ENCODE measurements at regions not wholly inside any gene's neighbourhood (a gene's known extent, or its start where the extent isn't known, plus 50 kb on each side); places are given as distances from the start of the nearest gene placed in this dataset.

- no peak for TF ChIP-seq GATA2 (IDR thresholded peaks at IDR 0.05; ENCODE audit: low read depth, low read length)
- no peak for TF ChIP-seq GATA3 (IDR thresholded peaks at IDR 0.05; ENCODE audit: low read depth, low read length)
These were observed 211.7 kb upstream of the GADL1 start for GRCh38 chr3:31106204-31106603.

GRCh38 chr3:31106912-31107311, 212.5 kb upstream of the GADL1 start:
- no peak for TF ChIP-seq GATA3 (IDR thresholded peaks at IDR 0.05; ENCODE audit: low read depth, low read length)
- TF ChIP-seq GATA2 (IDR thresholded peaks at IDR 0.05; ENCODE audit: low read depth, low read length) = no peak

GRCh38 chr3:31114929-31115283, 220.4 kb upstream of the GADL1 start:
- no peak for TF ChIP-seq GATA2 (IDR thresholded peaks at IDR 0.05; ENCODE audit: low read depth, low read length)
- TF ChIP-seq GATA3 (IDR thresholded peaks at IDR 0.05; ENCODE audit: low read depth, low read length) = no peak

GRCh38 chr3:31116651-31117050, 222.2 kb upstream of the GADL1 start:
- TF ChIP-seq GATA3 (IDR thresholded peaks at IDR 0.05; ENCODE audit: low read depth, low read length) (no peak), GATA2 (IDR thresholded peaks at IDR 0.05; ENCODE audit: low read depth, low read length) (no peak)

- no peak for TF ChIP-seq GATA3 (IDR thresholded peaks at IDR 0.05; ENCODE audit: low read depth, low read length)
- no peak for TF ChIP-seq GATA2 (IDR thresholded peaks at IDR 0.05; ENCODE audit: low read depth, low read length)
These were observed 223.4 kb upstream of the GADL1 start for GRCh38 chr3:31117854-31118253.

- TF ChIP-seq GATA2 (IDR thresholded peaks at IDR 0.05; ENCODE audit: low read depth, low read length) (no peak), GATA3 (IDR thresholded peaks at IDR 0.05; ENCODE audit: low read depth, low read length) (no peak)
These were observed 229.9 kb upstream of the GADL1 start for GRCh38 chr3:31124373-31124772.

GRCh38 chr3:31125413-31126020, 231.1 kb upstream of the GADL1 start:
- TF ChIP-seq GATA3 (IDR thresholded peaks at IDR 0.05; ENCODE audit: low read depth, low read length) (no peak), GATA2 (IDR thresholded peaks at IDR 0.05; ENCODE audit: low read depth, low read length) (no peak)

GRCh38 chr3:31129241-31129640, 234.8 kb upstream of the GADL1 start:
- TF ChIP-seq GATA3 (IDR thresholded peaks at IDR 0.05; ENCODE audit: low read depth, low read length) (no peak), GATA2 (IDR thresholded peaks at IDR 0.05; ENCODE audit: low read depth, low read length) (no peak)

- TF ChIP-seq GATA2 (IDR thresholded peaks at IDR 0.05; ENCODE audit: low read depth, low read length) (no peak), GATA3 (IDR thresholded peaks at IDR 0.05; ENCODE audit: low read depth, low read length) (no peak)
These were observed 237.8 kb upstream of the GADL1 start for GRCh38 chr3:31132132-31132769.

- no peak for TF ChIP-seq GATA3 (IDR thresholded peaks at IDR 0.05; ENCODE audit: low read depth, low read length)
- no peak for TF ChIP-seq GATA2 (IDR thresholded peaks at IDR 0.05; ENCODE audit: low read depth, low read length)
These were observed 239.1 kb upstream of the GADL1 start for GRCh38 chr3:31133541-31133940.

GRCh38 chr3:31135546-31135945, 241.1 kb upstream of the GADL1 start:
- no peak for TF ChIP-seq GATA2 (IDR thresholded peaks at IDR 0.05; ENCODE audit: low read depth, low read length)
- TF ChIP-seq GATA3 (IDR thresholded peaks at IDR 0.05; ENCODE audit: low read depth, low read length) = no peak

GRCh38 chr3:31137718-31138465, 243.4 kb upstream of the GADL1 start:
- TF ChIP-seq GATA2 (IDR thresholded peaks at IDR 0.05; ENCODE audit: low read depth, low read length) = no peak
- no peak for TF ChIP-seq GATA3 (IDR thresholded peaks at IDR 0.05; ENCODE audit: low read depth, low read length)

GRCh38 chr3:31140470-31140869, 246.0 kb upstream of the GADL1 start:
- TF ChIP-seq GATA2 (IDR thresholded peaks at IDR 0.05; ENCODE audit: low read depth, low read length) (no peak), GATA3 (IDR thresholded peaks at IDR 0.05; ENCODE audit: low read depth, low read length) (no peak)

- TF ChIP-seq GATA2 (IDR thresholded peaks at IDR 0.05; ENCODE audit: low read depth, low read length) (no peak), GATA3 (IDR thresholded peaks at IDR 0.05; ENCODE audit: low read depth, low read length) (no peak)
These were observed 247.7 kb upstream of the GADL1 start for GRCh38 chr3:31142139-31142538.

- TF ChIP-seq GATA3 (IDR thresholded peaks at IDR 0.05; ENCODE audit: low read depth, low read length) (no peak), GATA2 (IDR thresholded peaks at IDR 0.05; ENCODE audit: low read depth, low read length) (no peak)
These were observed 248.1 kb upstream of the GADL1 start for GRCh38 chr3:31142543-31142942.

All from SH-SY5Y (cell line).